ENCODE measurements at regions not wholly inside any gene's neighbourhood (a gene's known extent, or its start where the extent isn't known, plus 50 kb on each side); places are given as distances from the start of the nearest gene placed in this dataset.

DNA sequence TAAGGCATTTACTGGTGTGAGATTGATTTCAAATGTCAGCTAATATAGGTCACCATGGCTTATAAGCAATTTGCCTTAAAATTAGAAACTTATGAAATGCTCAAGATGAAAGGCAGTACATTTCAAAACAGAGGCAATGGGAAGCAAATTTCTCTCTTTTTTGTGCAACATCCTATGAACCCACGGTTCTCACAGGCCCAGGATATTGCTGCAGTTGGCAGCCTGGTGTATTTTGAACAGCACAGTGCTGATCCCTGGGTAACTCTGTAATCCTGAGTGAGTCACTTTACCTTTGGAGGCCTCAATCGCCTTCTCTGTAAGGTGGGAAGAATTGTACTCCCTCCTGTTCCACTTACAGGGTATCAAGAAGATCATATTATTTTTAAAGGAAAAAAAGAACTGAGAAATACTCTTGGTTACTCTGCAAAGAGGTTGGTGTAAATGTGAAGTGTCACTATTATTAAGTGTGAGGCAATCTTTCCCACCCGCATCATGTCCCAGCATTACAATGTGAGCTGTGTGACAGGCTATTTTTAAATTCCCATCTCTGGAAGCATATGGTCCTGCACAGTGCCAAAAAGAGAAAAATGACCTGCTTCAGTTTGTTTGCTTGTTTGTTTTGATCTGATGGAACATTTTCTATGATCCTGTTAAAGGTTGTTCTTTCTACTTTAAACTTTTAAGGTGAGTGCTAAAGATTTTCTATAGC lies 190.1 kb upstream of the LPP start:
- TF ChIP-seq, protein P1, sequence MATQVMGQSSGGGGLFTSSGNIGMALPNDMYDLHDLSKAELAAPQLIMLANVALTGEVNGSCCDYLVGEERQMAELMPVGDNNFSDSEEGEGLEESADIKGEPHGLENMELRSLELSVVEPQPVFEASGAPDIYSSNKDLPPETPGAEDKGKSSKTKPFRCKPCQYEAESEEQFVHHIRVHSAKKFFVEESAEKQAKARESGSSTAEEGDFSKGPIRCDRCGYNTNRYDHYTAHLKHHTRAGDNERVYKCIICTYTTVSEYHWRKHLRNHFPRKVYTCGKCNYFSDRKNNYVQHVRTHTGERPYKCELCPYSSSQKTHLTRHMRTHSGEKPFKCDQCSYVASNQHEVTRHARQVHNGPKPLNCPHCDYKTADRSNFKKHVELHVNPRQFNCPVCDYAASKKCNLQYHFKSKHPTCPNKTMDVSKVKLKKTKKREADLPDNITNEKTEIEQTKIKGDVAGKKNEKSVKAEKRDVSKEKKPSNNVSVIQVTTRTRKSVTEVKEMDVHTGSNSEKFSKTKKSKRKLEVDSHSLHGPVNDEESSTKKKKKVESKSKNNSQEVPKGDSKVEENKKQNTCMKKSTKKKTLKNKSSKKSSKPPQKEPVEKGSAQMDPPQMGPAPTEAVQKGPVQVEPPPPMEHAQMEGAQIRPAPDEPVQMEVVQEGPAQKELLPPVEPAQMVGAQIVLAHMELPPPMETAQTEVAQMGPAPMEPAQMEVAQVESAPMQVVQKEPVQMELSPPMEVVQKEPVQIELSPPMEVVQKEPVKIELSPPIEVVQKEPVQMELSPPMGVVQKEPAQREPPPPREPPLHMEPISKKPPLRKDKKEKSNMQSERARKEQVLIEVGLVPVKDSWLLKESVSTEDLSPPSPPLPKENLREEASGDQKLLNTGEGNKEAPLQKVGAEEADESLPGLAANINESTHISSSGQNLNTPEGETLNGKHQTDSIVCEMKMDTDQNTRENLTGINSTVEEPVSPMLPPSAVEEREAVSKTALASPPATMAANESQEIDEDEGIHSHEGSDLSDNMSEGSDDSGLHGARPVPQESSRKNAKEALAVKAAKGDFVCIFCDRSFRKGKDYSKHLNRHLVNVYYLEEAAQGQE (IDR thresholded peaks at IDR 0.05; ENCODE audit: insufficient read depth in 1 of 2, low read depth in 2 of 2, low read length in 2 of 2) = no peak
- TF ChIP-seq TAF1 (IDR thresholded peaks at IDR 0.05; ENCODE audit: borderline replicate concordance, insufficient read depth, low read length) = no peak
- TF ChIP-seq POLR2AphosphoS5 (IDR thresholded peaks at IDR 0.05; ENCODE audit: low read depth, low read length) = no peak
- no peak for TF ChIP-seq FOXP2 (optimal IDR thresholded peaks at IDR 0.05; ENCODE audit: borderline replicate concordance, extremely low read depth, extremely low read length, insufficient read depth)
- TF ChIP-seq SIN3A (IDR thresholded peaks at IDR 0.05; ENCODE audit: borderline replicate concordance, insufficient read depth, low read length) = no peak

DNA sequence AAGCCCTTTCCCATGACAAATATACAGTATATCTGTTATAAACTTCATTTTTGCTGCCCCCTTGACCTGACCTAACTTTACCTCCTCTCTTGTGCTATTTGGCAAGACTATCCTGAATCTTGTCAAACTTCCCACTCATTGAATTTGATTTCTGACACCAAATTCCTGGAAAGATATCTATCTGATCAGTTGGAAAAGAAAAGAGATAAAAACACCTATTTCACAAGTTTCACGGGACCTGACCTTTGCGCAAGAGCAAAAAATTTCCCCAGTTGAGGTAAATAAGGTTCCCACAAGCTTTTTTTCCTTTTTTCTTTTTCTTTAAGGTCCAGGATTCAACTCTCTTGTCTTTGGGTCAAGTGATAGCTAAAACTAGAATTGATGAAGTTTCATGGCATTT lies 189.2 kb upstream of the LPP start:
- TF ChIP-seq, protein P1 (IDR thresholded peaks at IDR 0.05; ENCODE audit: insufficient read depth in 1 of 2, low read depth in 2 of 2, low read length in 2 of 2) = no peak
- TF ChIP-seq POLR2AphosphoS5 (IDR thresholded peaks at IDR 0.05; ENCODE audit: low read depth, low read length) (no peak), FOXP2 (optimal IDR thresholded peaks at IDR 0.05; ENCODE audit: borderline replicate concordance, extremely low read depth, extremely low read length, insufficient read depth) (no peak), SIN3A (IDR thresholded peaks at IDR 0.05; ENCODE audit: borderline replicate concordance, insufficient read depth, low read length) (no peak), TAF1 (IDR thresholded peaks at IDR 0.05; ENCODE audit: borderline replicate concordance, insufficient read depth, low read length) (no peak)

DNA sequence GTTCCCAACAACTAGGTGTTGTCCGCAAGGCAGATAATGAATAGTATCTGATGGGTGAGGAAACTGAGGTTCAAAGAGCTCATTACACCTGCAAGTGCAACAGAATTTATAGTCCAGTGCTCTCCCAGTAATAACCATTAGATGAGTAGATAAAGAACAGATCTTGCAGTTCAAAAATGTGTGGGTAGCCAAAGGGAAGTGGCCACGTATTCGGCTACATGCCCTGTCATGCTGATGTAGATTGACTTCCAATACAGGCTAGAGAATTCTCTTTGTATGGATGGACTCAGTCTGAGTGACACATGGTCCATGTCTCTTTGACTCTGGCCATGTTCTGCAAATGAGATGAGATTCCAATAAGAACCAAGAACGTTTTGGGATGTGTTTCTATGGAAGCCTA lies 187.9 kb upstream of the LPP start:
- TF ChIP-seq, protein P1 (IDR thresholded peaks at IDR 0.05; ENCODE audit: insufficient read depth in 1 of 2, low read depth in 2 of 2, low read length in 2 of 2) = no peak
- no peak for TF ChIP-seq SIN3A (IDR thresholded peaks at IDR 0.05; ENCODE audit: borderline replicate concordance, insufficient read depth, low read length)
- no peak for TF ChIP-seq POLR2AphosphoS5 (IDR thresholded peaks at IDR 0.05; ENCODE audit: low read depth, low read length)
- TF ChIP-seq TAF1 (IDR thresholded peaks at IDR 0.05; ENCODE audit: borderline replicate concordance, insufficient read depth, low read length) = no peak
- TF ChIP-seq FOXP2 (optimal IDR thresholded peaks at IDR 0.05; ENCODE audit: borderline replicate concordance, extremely low read depth, extremely low read length, insufficient read depth) = no peak

DNA sequence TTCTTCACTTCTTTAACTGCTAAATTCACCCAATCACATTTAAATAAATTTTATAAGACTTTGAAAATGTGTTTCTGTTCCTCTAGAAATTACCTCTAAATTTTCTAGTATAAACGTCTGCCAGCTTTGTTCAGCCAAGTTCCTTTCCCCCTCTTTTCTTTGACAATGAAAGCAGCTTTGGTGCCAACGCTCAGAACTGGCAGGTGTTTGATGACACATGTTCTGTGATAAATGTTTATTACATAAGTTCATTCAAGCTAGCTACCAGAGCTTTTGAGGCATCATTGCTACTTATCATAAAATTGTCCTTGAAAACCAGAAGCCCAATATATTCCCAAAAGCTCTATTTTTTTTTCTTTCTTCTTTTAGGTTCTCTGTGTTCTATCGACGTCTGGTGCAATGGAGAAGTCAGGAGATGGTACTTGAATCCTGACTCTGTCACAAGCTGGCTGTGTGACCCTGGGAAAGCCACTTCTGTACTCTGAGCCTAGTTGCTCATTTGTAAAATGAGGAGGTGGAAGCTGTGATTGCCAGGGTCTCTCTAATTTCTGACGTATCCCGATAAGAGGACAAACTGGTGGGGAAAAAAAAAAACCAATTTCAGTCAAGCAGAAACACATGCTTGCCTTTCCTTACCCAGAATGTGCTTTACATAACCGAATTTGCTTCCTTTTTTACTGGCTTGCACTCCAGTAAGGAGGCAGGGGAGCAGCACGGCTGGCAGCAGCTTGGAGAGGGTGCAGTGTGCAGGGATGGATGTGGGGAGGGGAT lies 187.1 kb upstream of the LPP start:
- TF ChIP-seq SIN3A (IDR thresholded peaks at IDR 0.05; ENCODE audit: borderline replicate concordance, insufficient read depth, low read length) (no peak), FOXP2 (optimal IDR thresholded peaks at IDR 0.05; ENCODE audit: borderline replicate concordance, extremely low read depth, extremely low read length, insufficient read depth) (no peak), POLR2AphosphoS5 (IDR thresholded peaks at IDR 0.05; ENCODE audit: low read depth, low read length) (no peak), TAF1 (IDR thresholded peaks at IDR 0.05; ENCODE audit: borderline replicate concordance, insufficient read depth, low read length) (no peak)
- TF ChIP-seq, protein P1 (IDR thresholded peaks at IDR 0.05; ENCODE audit: insufficient read depth in 1 of 2, low read depth in 2 of 2, low read length in 2 of 2) = no peak

All from PFSK-1 (cell line).